ENCODE measurements at regions not wholly inside any gene's neighbourhood (a gene's known extent, or its start where the extent isn't known, plus 50 kb on each side); places are given as distances from the start of the nearest gene placed in this dataset.

GRCh38 chr4:151567056-151567455 lies 158.1 kb downstream of the FHIP1A start:
- TF ChIP-seq CTCF (IDR thresholded peaks at IDR 0.05 in 8 of 11, conservative IDR thresholded peaks at IDR 0.05 in 3 of 11) (no peak), POLR2AphosphoS5 (IDR thresholded peaks at IDR 0.05) (no peak), POLR2A (IDR thresholded peaks at IDR 0.05) (no peak)
